Esophagus squamous epithelium (tissue), 5 donors: ENCODE measurements at regions not wholly inside any gene's neighbourhood (a gene's known extent, or its start where the extent isn't known, plus 50 kb on each side); places are given as distances from the start of the nearest gene placed in this dataset.
"Not testable (repeated sequence)": the region's sequence is repeated elsewhere in the genome, so short reads cannot be mapped to it uniquely, and the experiment has no call there.

Experiments used
- DNase-seq: peaks from one replicate; lab custom pipeline; 2025; lab: John Stamatoyannopoulos, UW
- H3K27ac ChIP-seq, 4 donors: fragments of 200-600 bp; sonication (generic); one replicate each; pipeline ENCODE4 v1.5.1; 2016 to 2019; ENCODE audit warnings: mild to moderate bottlenecking in 1 of 4
- H3K27me3 ChIP-seq, 4 donors: fragments of 200-600 bp; sonication (generic); 1 replicate in 3 of 4; 2 replicates in 1 of 4; pipeline versions ENCODE4 v1.5.1 to v1.6.0; 2017 to 2021; ENCODE audit warnings: antibody characterized with exemption in 1 of 4
- H3K36me3 ChIP-seq, 3 donors: fragments of 200-600 bp; sonication (generic); one replicate each; pipeline ENCODE4 v1.5.1; 2016 to 2019
- H3K4me1 ChIP-seq, 3 donors: fragments of 200-600 bp; sonication (generic); one replicate each; pipeline ENCODE4 v1.5.1; 2017 to 2019
- H3K4me3 ChIP-seq, 4 donors: fragments of 200-600 bp; sonication (generic); 1 replicate in 3 of 4; 2 replicates in 1 of 4; pipeline ENCODE4 v1.5.1; 2016 to 2019; ENCODE audit warnings: mild to moderate bottlenecking in 2 of 4, moderate library complexity in 1 of 4
- H3K9me3 ChIP-seq, 3 donors: fragments of 200-600 bp; sonication (generic); one replicate each; pipeline ENCODE4 v1.5.1; 2016 to 2019
- POLR2A ChIP-seq, 4 donors: fragments of 450-650 bp; IDR thresholded peaks; one replicate each; pipeline ENCODE4 v1.6.1; 2017; ENCODE audit warnings: antibody characterized with exemption in 4 of 4, mild to moderate bottlenecking in 4 of 4, moderate library complexity in 3 of 4
- WGBS, 2 donors: methylation state at CpG; one replicate each; pipeline ENCODE4 v1.1.5; 2018; 5-methylcytosine and 5-hydroxymethylcytosine counted together
- intact Hi-C: fragments of 100-400 bp; cut with DNase I; formaldehyde crosslinking; loops from one replicate; pipeline ENCODE4 v1.15.0; 2022
- TF ChIP-seq, protein P1 (sequence below), 6 experiments: fragments of 450-650 bp in 4 of 6; fragments of 200-600 bp in 2 of 6; sonication (generic) in 2 of 6; IDR thresholded peaks; one replicate each; pipeline ENCODE4 v1.5.1; 2016 to 2019; ENCODE audit warnings: antibody characterized with exemption in 6 of 6, mild to moderate bottlenecking in 4 of 6, moderate library complexity in 4 of 6
- donor health status: DM: yes; HTN: yes; CAD: no.

DNA sequence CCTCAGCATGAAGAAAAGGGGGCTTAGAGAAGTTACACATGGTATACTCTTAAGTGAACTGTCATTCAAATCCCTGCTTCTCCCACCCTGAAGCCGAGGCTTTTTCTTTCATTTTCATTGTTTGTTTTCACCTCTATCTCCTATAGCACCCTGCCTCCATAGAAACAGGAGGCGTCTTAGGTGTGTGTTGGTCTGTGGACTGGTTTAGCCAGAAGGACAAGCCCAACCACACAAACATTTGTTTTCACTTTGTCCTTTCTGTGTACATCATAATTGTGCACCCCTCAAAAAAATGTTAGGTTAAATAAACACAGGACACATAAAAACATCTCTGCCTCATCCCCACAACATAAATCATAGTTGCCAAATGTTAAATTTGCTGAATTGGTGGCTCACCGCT, 73.3 kb upstream of the UBE2E2 start:
- intact Hi-C loops: no loop called here
- DNase-seq: no peak
- peak overlapping the region; percentile 9 to 61 (median 40) for H3K27ac ChIP-seq

GRCh38 chr3:23130406-23130805, 72.7 kb upstream of the UBE2E2 start:
- Histone ChIP-seq H3K4me1 (peaks cover 10 to 25% (median 12%) of the 10 kb centered on the region in 3 donors), H3K27me3 (no peaks in the 10 kb centered on the region), H3K4me3 (no peak overlapping the region), H3K9me3 (no peaks in the 10 kb centered on the region), H3K36me3 (no peaks in the 10 kb centered on the region), H3K27ac (peak overlapping the region in 1 of 4 donors; percentile 61)
- TF ChIP-seq, protein P1, sequence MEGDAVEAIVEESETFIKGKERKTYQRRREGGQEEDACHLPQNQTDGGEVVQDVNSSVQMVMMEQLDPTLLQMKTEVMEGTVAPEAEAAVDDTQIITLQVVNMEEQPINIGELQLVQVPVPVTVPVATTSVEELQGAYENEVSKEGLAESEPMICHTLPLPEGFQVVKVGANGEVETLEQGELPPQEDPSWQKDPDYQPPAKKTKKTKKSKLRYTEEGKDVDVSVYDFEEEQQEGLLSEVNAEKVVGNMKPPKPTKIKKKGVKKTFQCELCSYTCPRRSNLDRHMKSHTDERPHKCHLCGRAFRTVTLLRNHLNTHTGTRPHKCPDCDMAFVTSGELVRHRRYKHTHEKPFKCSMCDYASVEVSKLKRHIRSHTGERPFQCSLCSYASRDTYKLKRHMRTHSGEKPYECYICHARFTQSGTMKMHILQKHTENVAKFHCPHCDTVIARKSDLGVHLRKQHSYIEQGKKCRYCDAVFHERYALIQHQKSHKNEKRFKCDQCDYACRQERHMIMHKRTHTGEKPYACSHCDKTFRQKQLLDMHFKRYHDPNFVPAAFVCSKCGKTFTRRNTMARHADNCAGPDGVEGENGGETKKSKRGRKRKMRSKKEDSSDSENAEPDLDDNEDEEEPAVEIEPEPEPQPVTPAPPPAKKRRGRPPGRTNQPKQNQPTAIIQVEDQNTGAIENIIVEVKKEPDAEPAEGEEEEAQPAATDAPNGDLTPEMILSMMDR (IDR thresholded peaks at IDR 0.05): no peak
- TF ChIP-seq POLR2A (IDR thresholded peaks at IDR 0.05): no peak
- WGBS, 2 donors: 93 to 94% methylated on average over 3 to 4 of the region's 4 CpGs
- intact Hi-C loops: no loop called here
- DNase-seq: no peak

More for the DNA sequence above, 73.3 kb upstream of the UBE2E2 start:
- Histone ChIP-seq H3K36me3 (no peaks in the 10 kb centered on the region), H3K4me1 (peaks cover 10 to 25% (median 12%) of the 10 kb centered on the region in 3 donors), H3K4me3 (peak overlapping the region in 3 of 4 donors; percentile 16 to 48 (median 25)), H3K27me3 (no peaks in the 10 kb centered on the region), H3K9me3 (no peaks in the 10 kb centered on the region)
- TF ChIP-seq, protein P1 (IDR thresholded peaks at IDR 0.05): no peak
- no peak for TF ChIP-seq POLR2A (IDR thresholded peaks at IDR 0.05)
- WGBS, 2 donors: 44 to 50% methylated on average over 3 of the region's 3 CpGs

DNA sequence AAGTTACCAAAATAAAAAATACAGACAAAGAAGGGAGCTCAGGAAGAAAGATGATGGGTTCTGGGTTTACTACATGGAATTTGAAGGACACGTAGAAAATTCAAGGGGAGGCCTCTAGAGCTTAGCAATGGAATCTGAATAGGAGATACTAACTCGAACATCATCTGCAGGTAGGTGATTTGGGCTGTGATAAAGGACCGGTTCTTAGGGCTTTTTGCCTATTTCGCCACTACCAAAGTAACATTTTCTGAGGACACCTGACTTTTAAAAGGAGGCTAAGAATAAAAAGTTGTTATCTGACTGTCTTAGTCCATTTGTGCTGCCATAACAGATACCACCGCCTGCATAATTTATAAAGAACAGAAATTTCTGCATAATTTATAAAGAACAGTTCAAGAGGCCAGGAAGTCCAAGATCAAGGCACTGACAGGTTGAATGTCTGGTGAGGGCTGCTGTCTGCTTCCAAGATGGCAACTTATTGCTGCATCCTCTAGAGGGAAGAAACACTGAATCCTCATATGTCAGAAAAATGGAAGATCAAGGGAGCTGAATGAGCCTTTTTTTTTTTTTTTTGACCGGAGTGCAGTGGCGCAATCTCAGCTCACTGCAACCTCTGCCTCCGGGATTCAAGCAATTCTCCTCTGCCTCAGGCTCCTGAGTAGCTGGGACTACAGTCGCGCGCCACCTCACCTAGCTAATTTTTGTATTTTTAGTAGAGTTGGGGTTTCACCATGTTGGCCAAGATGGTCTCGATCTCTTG, 67.9 kb upstream of the UBE2E2 start:
- Histone ChIP-seq H3K27ac (peak overlapping the region in 1 of 4 donors; percentile 10), H3K9me3 (no peaks in the 10 kb centered on the region), H3K27me3 (no peaks in the 10 kb centered on the region), H3K36me3 (no peaks in the 10 kb centered on the region), H3K4me3 (no peak overlapping the region), H3K4me1 (peaks cover 0 to 6% (median 1%) of the 10 kb centered on the region in 3 donors)
- intact Hi-C loops: no loop called here
- TF ChIP-seq POLR2A (IDR thresholded peaks at IDR 0.05): no peak
- TF ChIP-seq, protein P1 (IDR thresholded peaks at IDR 0.05): no peak
- 84 to 86% methylated on average over 12 of the region's 12 CpGs for WGBS, 2 donors
- DNase-seq: no peak

- Histone ChIP-seq H3K36me3 (no peaks in the 10 kb centered on the region), H3K27me3 (no peaks in the 10 kb centered on the region), H3K4me3 (no peak overlapping the region), H3K27ac (peak overlapping the region in 1 of 4 donors; percentile 10), H3K4me1 (no peaks in the 10 kb centered on the region), H3K9me3 (no peaks in the 10 kb centered on the region)
- 62 to 76% methylated on average over 2 of the region's 2 CpGs for WGBS, 2 donors
- intact Hi-C loops: no loop called here
- TF ChIP-seq, protein P1 (IDR thresholded peaks at IDR 0.05): no peak
- no peak for TF ChIP-seq POLR2A (IDR thresholded peaks at IDR 0.05)
- DNase-seq: no peak
Observed at GRCh38 chr3:23136054-23136453, 67.1 kb upstream of the UBE2E2 start.

GRCh38 chr3:23144051-23144450, 59.1 kb upstream of the UBE2E2 start:
- intact Hi-C loops, H3K4me1 ChIP-seq, DNase-seq, H3K4me3 ChIP-seq, H3K27me3 ChIP-seq, H3K9me3 ChIP-seq, H3K27ac ChIP-seq, H3K36me3 ChIP-seq: not testable (repeated sequence)
- 45 to 54% methylated on average over 2 of the region's 2 CpGs for WGBS, 2 donors
